Tibial artery (tissue), 4 donors: ENCODE measurements at regions not wholly inside any gene's neighbourhood (a gene's known extent, or its start where the extent isn't known, plus 50 kb on each side); places are given as distances from the start of the nearest gene placed in this dataset.

Experiments
- DNase-seq, 2 donors: peaks; one replicate each; pipeline ENCODE4 v3.0.0-alpha.2; 2019
- H3K27ac ChIP-seq, 2 donors: fragments of 200-600 bp; sonication (generic) in 1 of 2; 1 replicate in 1 of 2; 2 replicates in 1 of 2; pipeline ENCODE4 v1.5.1; 2018 to 2019; ENCODE audit warnings: mild to moderate bottlenecking in 1 of 2
- H3K27me3 ChIP-seq, 2 donors: fragments of 200-600 bp; sonication (generic) in 1 of 2; one replicate each; pipeline versions ENCODE4 v1.5.1 to v1.6.0; 2016 to 2019
- H3K36me3 ChIP-seq, 3 donors: fragments of 200-600 bp; sonication (generic) in 2 of 3; one replicate each; pipeline ENCODE4 v1.5.1; 2016 to 2019; ENCODE audit warnings: mild to moderate bottlenecking in 2 of 3
- H3K4me1 ChIP-seq, 4 donors: fragments of 200-600 bp; sonication (generic) in 2 of 4; 1 replicate in 3 of 4; 2 replicates in 1 of 4; pipeline ENCODE4 v1.5.1; 2016 to 2019
- H3K4me3 ChIP-seq, 2 donors: fragments of 200-600 bp; sonication (generic) in 1 of 2; 1 replicate in 1 of 2; 2 replicates in 1 of 2; pipeline ENCODE4 v1.5.1; 2018 to 2019; ENCODE audit warnings: mild to moderate bottlenecking in 2 of 2
- H3K9me3 ChIP-seq, 3 donors: fragments of 200-600 bp; sonication (generic) in 1 of 3; one replicate each; pipeline ENCODE4 v1.5.1; 2016 to 2019
- intact Hi-C: fragments of 100-400 bp; cut with DNase I; formaldehyde crosslinking; loops from one replicate; pipeline ENCODE4 v1.15.0; 2023; ENCODE audit warnings: low total_unique reads
- TF ChIP-seq, protein P1 (sequence below), 2 experiments: fragments of 200-600 bp in 1 of 2; fragments of 450-650 bp in 1 of 2; IDR thresholded peaks; one replicate each; pipeline ENCODE4 v1.5.1; 2017 to 2019; ENCODE audit warnings: antibody characterized with exemption in 2 of 2, mild to moderate bottlenecking in 1 of 2, moderate library complexity in 1 of 2

DNA sequence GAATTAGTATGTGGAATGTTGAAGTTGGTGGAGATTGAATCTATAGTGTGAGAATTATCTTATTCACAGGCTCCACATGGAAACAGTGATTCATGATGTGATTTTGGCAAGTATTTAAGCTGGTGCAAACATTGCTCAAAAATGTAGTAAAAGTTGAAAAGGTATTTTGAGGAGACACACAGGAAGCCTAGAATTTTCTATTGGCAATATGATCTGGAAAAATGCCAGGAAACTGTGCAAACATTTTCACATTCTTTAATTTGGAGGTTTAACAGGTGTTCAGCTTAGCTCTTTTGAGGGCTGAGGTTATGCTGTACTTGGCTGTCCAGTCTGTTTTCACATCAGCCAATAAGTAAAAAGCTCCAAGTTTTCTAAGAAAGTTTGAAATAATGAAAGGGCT, 327.3 kb downstream of the RWDD3 start:
- Histone ChIP-seq H3K9me3 (no peaks in the 10 kb centered on the region), H3K4me3 (no peak overlapping the region), H3K4me1 (no peaks in the 10 kb centered on the region), H3K27me3 (no peaks in the 10 kb centered on the region), H3K36me3 (no peaks in the 10 kb centered on the region), H3K27ac (no peak overlapping the region)
- TF ChIP-seq, protein P1, sequence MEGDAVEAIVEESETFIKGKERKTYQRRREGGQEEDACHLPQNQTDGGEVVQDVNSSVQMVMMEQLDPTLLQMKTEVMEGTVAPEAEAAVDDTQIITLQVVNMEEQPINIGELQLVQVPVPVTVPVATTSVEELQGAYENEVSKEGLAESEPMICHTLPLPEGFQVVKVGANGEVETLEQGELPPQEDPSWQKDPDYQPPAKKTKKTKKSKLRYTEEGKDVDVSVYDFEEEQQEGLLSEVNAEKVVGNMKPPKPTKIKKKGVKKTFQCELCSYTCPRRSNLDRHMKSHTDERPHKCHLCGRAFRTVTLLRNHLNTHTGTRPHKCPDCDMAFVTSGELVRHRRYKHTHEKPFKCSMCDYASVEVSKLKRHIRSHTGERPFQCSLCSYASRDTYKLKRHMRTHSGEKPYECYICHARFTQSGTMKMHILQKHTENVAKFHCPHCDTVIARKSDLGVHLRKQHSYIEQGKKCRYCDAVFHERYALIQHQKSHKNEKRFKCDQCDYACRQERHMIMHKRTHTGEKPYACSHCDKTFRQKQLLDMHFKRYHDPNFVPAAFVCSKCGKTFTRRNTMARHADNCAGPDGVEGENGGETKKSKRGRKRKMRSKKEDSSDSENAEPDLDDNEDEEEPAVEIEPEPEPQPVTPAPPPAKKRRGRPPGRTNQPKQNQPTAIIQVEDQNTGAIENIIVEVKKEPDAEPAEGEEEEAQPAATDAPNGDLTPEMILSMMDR (IDR thresholded peaks at IDR 0.05) = no peak
- intact Hi-C loops = no loop called here
- no peak for DNase-seq

- Histone ChIP-seq H3K9me3 (no peaks in the 10 kb centered on the region), H3K4me3 (no peak overlapping the region), H3K4me1 (no peaks in the 10 kb centered on the region), H3K27ac (no peak overlapping the region), H3K36me3 (no peaks in the 10 kb centered on the region), H3K27me3 (no peaks in the 10 kb centered on the region)
- TF ChIP-seq, protein P1 (IDR thresholded peaks at IDR 0.05) = no peak
- DNase-seq = no peak
- intact Hi-C loops = no loop called here
Measured at GRCh38 chr1:95562230-95562629, 328.2 kb downstream of the RWDD3 start.

GRCh38 chr1:95572002-95572401, 338.0 kb downstream of the RWDD3 start:
- Histone ChIP-seq H3K4me1 (no peaks in the 10 kb centered on the region), H3K4me3 (no peak overlapping the region), H3K36me3 (no peaks in the 10 kb centered on the region), H3K27ac (no peak overlapping the region), H3K9me3 (no peaks in the 10 kb centered on the region), H3K27me3 (no peaks in the 10 kb centered on the region)
- intact Hi-C loops = no loop called here
- TF ChIP-seq, protein P1 (IDR thresholded peaks at IDR 0.05) = no peak
- no peak for DNase-seq

DNA sequence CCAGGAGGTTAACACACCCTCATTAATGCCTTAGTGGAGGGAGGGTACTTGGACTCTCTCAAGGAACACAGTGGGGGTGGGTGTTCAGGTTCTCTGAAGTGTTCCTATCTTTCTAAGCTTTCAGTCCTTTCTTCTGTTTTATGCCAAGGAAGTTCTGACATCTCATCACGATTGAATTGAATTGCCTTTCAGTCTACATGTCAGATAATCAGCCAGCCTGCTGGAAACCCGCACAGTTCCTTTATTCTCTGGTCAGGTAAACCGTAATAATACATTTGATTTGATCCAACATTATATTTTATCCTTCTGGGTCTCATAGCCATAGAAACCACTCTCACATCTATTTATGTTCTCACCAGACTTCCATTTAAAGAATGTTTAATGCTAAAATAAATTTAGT, 339.0 kb downstream of the RWDD3 start:
- Histone ChIP-seq H3K27me3 (no peaks in the 10 kb centered on the region), H3K9me3 (no peaks in the 10 kb centered on the region), H3K27ac (no peak overlapping the region), H3K4me1 (no peaks in the 10 kb centered on the region), H3K4me3 (no peak overlapping the region), H3K36me3 (no peaks in the 10 kb centered on the region)
- TF ChIP-seq, protein P1 (IDR thresholded peaks at IDR 0.05) = no peak
- DNase-seq = no peak
- intact Hi-C loops = no loop called here

DNA sequence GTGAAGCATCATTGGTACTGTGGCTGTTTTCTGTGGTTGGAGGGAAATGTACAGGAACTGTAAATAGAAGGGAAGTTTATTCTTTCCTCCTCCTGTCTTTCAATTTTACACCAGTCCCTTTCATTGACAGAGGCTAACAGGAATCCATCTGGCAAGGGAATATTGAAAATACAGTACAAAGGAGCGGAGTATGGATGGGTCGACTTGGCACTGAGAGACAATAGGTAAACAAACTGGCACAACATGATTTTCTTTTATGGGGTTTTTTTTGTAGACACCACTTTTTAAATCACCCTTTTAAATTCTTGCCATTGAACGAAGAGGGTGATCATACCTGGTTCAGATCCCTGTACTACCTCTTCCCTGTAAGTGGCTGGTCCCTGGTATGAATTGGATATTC, 341.3 kb downstream of the RWDD3 start:
- no peak for DNase-seq

More for the DNA sequence above, 341.3 kb downstream of the RWDD3 start:
- H3K27me3 ChIP-seq = no peaks in the 10 kb centered on the region
- H3K4me1 ChIP-seq = no peaks in the 10 kb centered on the region
- TF ChIP-seq, protein P1 (IDR thresholded peaks at IDR 0.05) = no peak
- H3K9me3 ChIP-seq = no peaks in the 10 kb centered on the region
- intact Hi-C loops = no loop called here
- H3K36me3 ChIP-seq = no peaks in the 10 kb centered on the region
- no peak overlapping the region for H3K27ac ChIP-seq
- H3K4me3 ChIP-seq = no peak overlapping the region
